Parathyroid adenoma (tissue), 2 donors: ENCODE measurements at regions not wholly inside any gene's neighbourhood (a gene's known extent, or its start where the extent isn't known, plus 50 kb on each side); places are given as distances from the start of the nearest gene placed in this dataset.

Experiments used
- H2AFZ ChIP-seq: fragments of 300-600 bp; sonication (generic); one replicate; pipeline ENCODE4 v1.7.0; 2017; ENCODE audit warnings: antibody characterized with exemption, mild to moderate bottlenecking
- H3K27ac ChIP-seq: fragments of 300-600 bp; sonication (generic); one replicate; pipeline ENCODE4 v1.7.0; 2017
- H3K27me3 ChIP-seq: fragments of 300-600 bp; sonication (generic); one replicate; pipeline ENCODE4 v1.7.0; 2017; ENCODE audit warnings: low read length; ENCODE audit not compliant: control insufficient read depth, insufficient read depth
- H3K36me3 ChIP-seq: fragments of 300-600 bp; sonication (generic); one replicate; pipeline ENCODE4 v1.7.0; 2017; ENCODE audit warnings: low read length; ENCODE audit not compliant: control insufficient read depth, insufficient read depth
- H3K4me1 ChIP-seq: fragments of 300-600 bp; sonication (generic); one replicate; pipeline ENCODE4 v1.7.0; 2017; ENCODE audit warnings: control low read depth
- H3K4me2 ChIP-seq: fragments of 300-600 bp; sonication (generic); one replicate; pipeline ENCODE4 v1.7.0; 2017; ENCODE audit warnings: low read length
- H3K4me3 ChIP-seq: fragments of 300-600 bp; sonication (generic); one replicate; pipeline ENCODE4 v1.7.0; 2017; ENCODE audit warnings: low read depth, low read length
- H3K79me2 ChIP-seq: fragments of 300-600 bp; sonication (generic); one replicate; pipeline ENCODE4 v1.7.0; 2017; ENCODE audit warnings: control low read depth
- H3K9ac ChIP-seq: fragments of 300-600 bp; sonication (generic); one replicate; pipeline ENCODE4 v1.7.0; 2017; ENCODE audit warnings: mild to moderate bottlenecking
- H3K9me3 ChIP-seq: fragments of 300-600 bp; sonication (generic); one replicate; pipeline ENCODE4 v1.7.0; 2017; ENCODE audit warnings: low read length; ENCODE audit not compliant: control insufficient read depth
- TF ChIP-seq, protein P1 (sequence below): fragments of 300-600 bp; sonication (generic); IDR thresholded peaks from one replicate; pipeline ENCODE4 v1.7.0; 2017; ENCODE audit warnings: antibody characterized with exemption, mild to moderate bottlenecking
- donor health status: primary hyperparathyroidism.

DNA sequence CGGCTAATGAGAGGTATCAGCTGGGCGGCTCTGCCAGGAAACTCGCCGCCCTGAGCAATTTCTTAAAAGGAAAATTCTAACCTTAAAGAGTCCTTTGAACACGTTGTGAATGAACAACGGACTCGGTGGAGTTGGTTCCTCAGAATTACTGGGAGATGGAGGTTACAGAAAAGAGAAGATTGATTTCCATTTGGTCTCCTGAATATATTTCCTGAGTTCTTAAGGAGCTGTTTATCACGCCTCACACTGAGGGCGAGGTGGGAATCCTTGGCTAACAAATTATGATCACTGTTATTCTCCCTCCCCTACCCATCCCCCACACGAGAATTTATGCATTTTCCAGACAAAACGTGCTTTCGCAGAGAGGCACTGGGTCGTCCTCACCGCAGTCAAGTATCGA, 194.5 kb upstream of the C14orf180 start:
- H2AFZ ChIP-seq = no peak overlapping the region
- H3K4me3 ChIP-seq = no peak overlapping the region
- no peak overlapping the region for H3K27ac ChIP-seq
- no peak overlapping the region for H3K4me2 ChIP-seq
- no peak overlapping the region for H3K9ac ChIP-seq
- TF ChIP-seq, protein P1, sequence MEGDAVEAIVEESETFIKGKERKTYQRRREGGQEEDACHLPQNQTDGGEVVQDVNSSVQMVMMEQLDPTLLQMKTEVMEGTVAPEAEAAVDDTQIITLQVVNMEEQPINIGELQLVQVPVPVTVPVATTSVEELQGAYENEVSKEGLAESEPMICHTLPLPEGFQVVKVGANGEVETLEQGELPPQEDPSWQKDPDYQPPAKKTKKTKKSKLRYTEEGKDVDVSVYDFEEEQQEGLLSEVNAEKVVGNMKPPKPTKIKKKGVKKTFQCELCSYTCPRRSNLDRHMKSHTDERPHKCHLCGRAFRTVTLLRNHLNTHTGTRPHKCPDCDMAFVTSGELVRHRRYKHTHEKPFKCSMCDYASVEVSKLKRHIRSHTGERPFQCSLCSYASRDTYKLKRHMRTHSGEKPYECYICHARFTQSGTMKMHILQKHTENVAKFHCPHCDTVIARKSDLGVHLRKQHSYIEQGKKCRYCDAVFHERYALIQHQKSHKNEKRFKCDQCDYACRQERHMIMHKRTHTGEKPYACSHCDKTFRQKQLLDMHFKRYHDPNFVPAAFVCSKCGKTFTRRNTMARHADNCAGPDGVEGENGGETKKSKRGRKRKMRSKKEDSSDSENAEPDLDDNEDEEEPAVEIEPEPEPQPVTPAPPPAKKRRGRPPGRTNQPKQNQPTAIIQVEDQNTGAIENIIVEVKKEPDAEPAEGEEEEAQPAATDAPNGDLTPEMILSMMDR = no peak
- no peaks in the 10 kb centered on the region for H3K36me3 ChIP-seq
- no peaks in the 10 kb centered on the region for H3K79me2 ChIP-seq
- no peaks in the 10 kb centered on the region for H3K27me3 ChIP-seq
- no peaks in the 10 kb centered on the region for H3K9me3 ChIP-seq
- no peaks in the 10 kb centered on the region for H3K4me1 ChIP-seq

DNA sequence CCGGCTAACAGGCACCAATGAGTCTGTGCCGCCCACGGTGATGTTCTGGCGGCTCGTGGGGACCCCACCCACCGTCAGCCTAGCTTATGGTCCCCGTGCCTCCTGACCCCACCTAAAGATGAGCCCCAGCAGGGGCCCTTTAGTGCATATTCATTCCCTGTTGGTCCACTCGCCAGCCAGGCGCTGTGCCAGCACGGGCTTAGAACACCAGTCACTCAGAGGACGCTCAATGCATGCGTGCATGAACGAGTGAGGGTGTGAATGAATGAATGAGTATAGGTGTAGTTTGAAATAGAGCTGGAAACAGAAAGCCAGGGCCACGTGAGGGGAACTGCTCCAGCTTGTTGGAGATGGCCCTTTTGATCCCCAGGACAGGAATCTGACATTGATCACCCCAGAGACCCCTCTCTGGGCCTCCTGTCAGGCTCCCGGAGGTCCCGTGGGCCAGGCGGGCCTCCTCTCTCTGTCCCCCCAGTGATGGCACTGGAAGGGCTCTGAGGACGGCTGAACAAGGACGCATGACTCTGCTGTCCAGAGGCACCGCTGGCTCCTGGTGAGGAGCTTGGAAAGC, 193.9 kb upstream of the C14orf180 start:
- H3K4me1 ChIP-seq = no peaks in the 10 kb centered on the region
- H2AFZ ChIP-seq = no peak overlapping the region
- no peak overlapping the region for H3K4me2 ChIP-seq
- H3K9ac ChIP-seq = no peak overlapping the region
- H3K4me3 ChIP-seq = no peak overlapping the region
- H3K9me3 ChIP-seq = no peaks in the 10 kb centered on the region
- no peaks in the 10 kb centered on the region for H3K79me2 ChIP-seq
- H3K36me3 ChIP-seq = no peaks in the 10 kb centered on the region
- H3K27me3 ChIP-seq = no peaks in the 10 kb centered on the region
- TF ChIP-seq, protein P1 = no peak
- no peak overlapping the region for H3K27ac ChIP-seq

DNA sequence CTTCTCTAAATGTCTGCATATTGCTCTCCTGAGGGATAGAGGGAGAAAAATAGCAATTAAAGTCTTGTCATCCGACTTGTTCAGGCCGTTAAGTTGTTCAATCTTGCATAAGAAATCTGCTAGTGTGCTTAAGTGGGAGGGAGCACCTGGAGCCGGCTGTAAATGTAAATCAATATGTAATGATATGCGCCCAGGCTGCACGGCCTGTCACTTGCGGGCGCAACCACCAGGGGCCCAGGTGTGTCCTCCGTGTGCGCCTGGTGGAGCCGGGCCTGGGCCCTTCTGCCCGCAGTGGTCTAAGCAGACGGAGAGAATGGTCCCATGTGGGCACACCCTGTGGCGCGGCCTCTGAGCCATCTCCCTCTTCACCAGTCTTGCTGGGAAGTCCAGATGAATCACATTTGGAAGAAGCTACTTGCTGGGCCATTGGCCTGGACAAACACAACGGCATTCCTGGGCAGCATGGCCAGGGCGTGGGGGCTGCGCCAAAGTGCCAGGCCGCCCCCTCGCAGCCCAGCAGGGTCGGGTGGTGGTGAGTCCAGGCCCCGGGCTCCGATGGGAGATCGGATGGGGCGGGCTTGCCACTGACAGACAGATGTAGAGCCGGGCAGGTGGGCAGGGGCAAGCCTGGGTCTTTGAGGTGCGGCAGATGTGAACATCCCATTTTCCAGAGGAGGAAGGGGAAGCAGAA, 193.3 kb upstream of the C14orf180 start:
- Histone ChIP-seq H3K79me2 (no peaks in the 10 kb centered on the region), H3K9ac (no peak overlapping the region), H3K36me3 (no peaks in the 10 kb centered on the region), H3K27ac (no peak overlapping the region), H2AFZ (no peak overlapping the region), H3K4me1 (no peaks in the 10 kb centered on the region), H3K27me3 (no peaks in the 10 kb centered on the region), H3K4me2 (no peak overlapping the region), H3K4me3 (no peak overlapping the region), H3K9me3 (no peaks in the 10 kb centered on the region)
- TF ChIP-seq, protein P1 = no peak

DNA sequence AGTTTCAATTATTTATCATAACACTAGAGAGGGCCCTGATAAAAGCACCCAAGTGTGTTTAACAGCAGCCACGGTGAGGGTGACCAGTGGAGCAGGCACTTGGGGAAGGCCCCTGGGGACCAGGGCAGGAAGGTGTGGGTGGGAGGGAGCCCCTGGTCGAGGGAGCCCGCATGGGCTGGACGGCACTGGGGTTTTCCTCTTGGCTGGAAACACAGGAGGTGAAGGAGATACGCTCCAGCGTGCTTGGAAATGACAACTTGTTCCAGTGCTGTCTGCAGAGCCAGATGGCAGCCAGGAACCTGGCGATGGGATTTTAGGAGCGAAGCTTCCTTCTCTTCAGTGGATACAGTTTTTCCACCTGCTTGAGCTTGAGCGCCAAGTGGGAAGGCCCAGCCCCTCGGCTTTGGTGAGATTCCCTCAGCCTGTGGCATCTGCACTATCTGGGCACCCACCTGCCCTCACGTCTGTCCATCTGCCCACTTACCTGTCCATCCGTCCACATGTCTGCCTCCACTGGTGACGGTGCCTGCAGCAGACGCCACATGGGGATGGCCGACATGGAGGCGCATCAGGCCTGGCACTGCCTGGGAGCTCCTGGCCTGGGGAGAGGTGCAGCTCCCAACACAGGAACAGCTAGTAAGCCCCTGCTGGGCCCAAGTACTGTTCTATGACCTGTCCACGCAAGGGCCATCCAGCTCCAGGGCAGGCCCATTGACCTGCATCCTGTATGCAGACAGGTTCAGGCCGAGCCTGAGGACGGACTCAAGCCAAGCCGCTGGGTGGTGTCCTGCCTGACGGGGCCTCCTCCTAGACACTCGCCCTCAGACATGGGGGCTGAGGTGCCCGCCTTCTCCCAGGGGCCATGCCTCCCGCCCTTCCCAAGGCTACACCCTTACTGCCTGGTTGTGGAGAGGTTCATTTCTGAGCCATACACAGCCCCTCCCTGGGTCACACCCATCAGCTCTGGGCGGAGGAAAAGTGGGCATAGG, 192.2 kb upstream of the C14orf180 start:
- no peak overlapping the region for H2AFZ ChIP-seq
- no peak overlapping the region for H3K4me2 ChIP-seq
- no peaks in the 10 kb centered on the region for H3K4me1 ChIP-seq
- TF ChIP-seq, protein P1 = no peak
- H3K9me3 ChIP-seq = no peaks in the 10 kb centered on the region
- no peaks in the 10 kb centered on the region for H3K27me3 ChIP-seq
- H3K9ac ChIP-seq = no peak overlapping the region
- no peaks in the 10 kb centered on the region for H3K79me2 ChIP-seq
- H3K36me3 ChIP-seq = no peaks in the 10 kb centered on the region
- no peak overlapping the region for H3K27ac ChIP-seq
- H3K4me3 ChIP-seq = no peak overlapping the region
